SK-N-SH treated with all-trans-retinoic acid at 6 μM for 48 hours (cell line): ENCODE measurements at regions not wholly inside any gene's neighbourhood (a gene's known extent, or its start where the extent isn't known, plus 50 kb on each side); places are given as distances from the start of the nearest gene placed in this dataset.

Experiments used
- ARNTL ChIP-seq: fragments of 450-650 bp; formaldehyde crosslinking; IDR thresholded peaks from 2 replicates; pipeline ENCODE4 v1.5.0; 2020; ENCODE audit warnings: low read depth, mild to moderate bottlenecking, moderate library complexity, borderline replicate concordance
- RARB ChIP-seq: fragments of 250-450 bp; sonication (Bioruptor Pico); IDR thresholded peaks from 2 replicates; pipeline ENCODE4 v1.8.0; 2021; ENCODE audit warnings: mild to moderate bottlenecking, moderate library complexity
- TCF4 ChIP-seq: fragments of 250-450 bp; sonication (Bioruptor Pico); IDR thresholded peaks from 2 replicates; pipeline ENCODE4 v1.8.0; 2021; ENCODE audit warnings: mild to moderate bottlenecking, moderate library complexity, borderline replicate concordance
- ZNF70 ChIP-seq: fragments of 450-650 bp; formaldehyde crosslinking; IDR thresholded peaks from 2 replicates; pipeline ENCODE4 v1.5.0; 2020; ENCODE audit warnings: mild to moderate bottlenecking, moderate library complexity

GRCh38 chr15:46280762-46281542, 646.1 kb downstream of the SQOR start:
- no peak for TF ChIP-seq ZNF70 (CRISPR knock-in tag)
- no peak for TF ChIP-seq TCF4
- TF ChIP-seq RARB (CRISPR knock-in tag): no peak
- no peak for TF ChIP-seq ARNTL (CRISPR knock-in tag)
